Heart right ventricle (tissue), 16 donors: ENCODE measurements at regions not wholly inside any gene's neighbourhood (a gene's known extent, or its start where the extent isn't known, plus 50 kb on each side); places are given as distances from the start of the nearest gene placed in this dataset.

Source experiments
- ATAC-seq, 8 donors: fragments of 200-7000 bp; cut with Tn5 transposase; one replicate each; pipeline ENCODE4 v1.9.1; 2020; ENCODE audit warnings: mild to moderate bottlenecking in 8 of 8, moderate library complexity in 8 of 8, moderate number of reproducible peaks in 1 of 8
- DNase-seq, 2 donors: peaks; one replicate each; pipeline ENCODE4 v3.0.0-alpha.2; 2020
- H3K27ac ChIP-seq, 10 donors: fragments of 200-600 bp; sonication (generic) in 2 of 10; one replicate each; pipeline versions ENCODE4 v1.5.0 to v1.8.0; 2020 to 2022; ENCODE audit warnings: mild to moderate bottlenecking in 3 of 10
- H3K27me3 ChIP-seq, 7 donors: fragments of 200-600 bp; one replicate each; pipeline ENCODE4 v1.8.0; 2021 to 2022; ENCODE audit warnings: mild to moderate bottlenecking in 2 of 7
- H3K36me3 ChIP-seq, 9 donors: fragments of 200-600 bp; sonication (generic) in 1 of 9; one replicate each; pipeline versions ENCODE4 v1.5.0 to v1.8.0; 2020 to 2022; ENCODE audit warnings: mild to moderate bottlenecking in 2 of 9
- H3K4me1 ChIP-seq, 9 donors: fragments of 200-600 bp; sonication (generic) in 1 of 9; one replicate each; pipeline versions ENCODE4 v1.5.0 to v1.8.0; 2020 to 2022; ENCODE audit warnings: mild to moderate bottlenecking in 4 of 9
- H3K4me3 ChIP-seq, 10 donors: fragments of 200-600 bp; sonication (generic) in 2 of 10; one replicate each; pipeline versions ENCODE4 v1.5.0 to v1.8.0; 2020 to 2022; ENCODE audit warnings: mild to moderate bottlenecking in 7 of 10, moderate library complexity in 2 of 10
- H3K9me3 ChIP-seq, 11 donors: fragments of 200-600 bp in 10 of 11; sonication (generic) in 2 of 11; one replicate each; pipeline versions ENCODE4 v1.5.0 to v1.8.0; 2013 to 2022; ENCODE audit warnings: mild to moderate bottlenecking in 2 of 11, control low read depth in 1 of 11, moderate library complexity in 1 of 11
- CTCF ChIP-seq, 9 donors: fragments of 200-600 bp; sonication (generic) in 2 of 9; IDR thresholded peaks; one replicate each; pipeline versions ENCODE4 v1.5.0 to v1.8.0; 2021 to 2022; ENCODE audit warnings: antibody characterized with exemption in 9 of 9, mild to moderate bottlenecking in 5 of 9, moderate library complexity in 1 of 9
- WGBS, 2 donors: extraction: QIAGEN DNeasy Blood & Tissue Kit; methylation state at CpG; one replicate each; pipeline ENCODE4 v1.1.7; 2013; ENCODE audit warnings: inconsistent platforms in 1 of 2; 5-methylcytosine and 5-hydroxymethylcytosine counted together
- intact Hi-C, 10 donors: fragments of 100-400 bp; cut with DNase I; formaldehyde crosslinking; loops; one replicate each; pipeline versions ENCODE4 v1.11.1 to v1.14.2; 2022
- donor health status: Arrhythmogenic right ventricular cardiomyopathy.
- donor health status: ischemic (EF 13 %, LVEDD 7.1; RV severe dilation, severe dysfunction).
- donor health status: healthy with polysubstance abuse.
- donor health status: DM: no; HTN: yes; CAD: no.
- donor health status: DM: no; HTN: no; CAD: no.
- donor health status: ischemic (EF 25% LVEDD 6.9; RV normal size, moderate dysfunction).
- donor health status: ischemic (EF 25% LVEDD 5.7; RV mildly dilated, moderate dysfunction).
- donor health status: healthy.
- donor health status: DM: yes; HTN: yes; CAD: no.
- donor health status: Ischemic cardiomyopathy.
- donor health status: ischemic (EF 35%, LVEDD 5.7; RV mildly dilated, moderate dysfunction).
- donor health status: nonischemic (EF 11% LVEDD 7.7; RV severe dilation, severe dysfunction).
- donor health status: DM: yes; HTN: yes; CAD: no.
- donor health status: PGD.
- donor health status: ischemic (EF 29% LVEDD 5.4; RV normal size, mild dysfunction).
- donor health status: nonischemic (EF 23%, LVEDD 6.1; RV moderate dilation, normal function).

GRCh38 chr5:29853711-29854220 is 1339.7 kb upstream of the CDH6 start:
- no peak for DNase-seq
- Histone ChIP-seq H3K36me3 (no peaks in the 10 kb centered on the region), H3K9me3 (peaks cover 0 to 40% (median 0%) of the 10 kb centered on the region in 11 donors), H3K4me3 (no peak overlapping the region), H3K27me3 (no peaks in the 10 kb centered on the region), H3K4me1 (no peaks in the 10 kb centered on the region), H3K27ac (no peak overlapping the region)
- ATAC-seq: no peak
- no peak for TF ChIP-seq CTCF (IDR thresholded peaks at IDR 0.05)
- intact Hi-C loops: no loop called here
- WGBS, 2 donors: 47 to 50% methylated on average over 2 of the region's 2 CpGs

- Histone ChIP-seq H3K27me3 (no peaks in the 10 kb centered on the region), H3K27ac (no peak overlapping the region), H3K4me1 (no peaks in the 10 kb centered on the region), H3K9me3 (peaks cover 0 to 40% (median 0%) of the 10 kb centered on the region in 11 donors), H3K36me3 (no peaks in the 10 kb centered on the region), H3K4me3 (no peak overlapping the region)
- WGBS, 2 donors: 74 to 81% methylated on average over 2 of the region's 2 CpGs
- DNase-seq (no peak), ATAC-seq (no peak)
- TF ChIP-seq CTCF (IDR thresholded peaks at IDR 0.05): no peak
- intact Hi-C loops: no loop called here
Observed at GRCh38 chr5:29852329-29852728, 1341.2 kb upstream of the CDH6 start.

- no peak for DNase-seq
- intact Hi-C loops: no loop called here
- no peak overlapping the region for H3K27ac ChIP-seq
- no peaks in the 10 kb centered on the region for H3K27me3 ChIP-seq
- H3K4me3 ChIP-seq: no peak overlapping the region
- H3K4me1 ChIP-seq: no peaks in the 10 kb centered on the region
- H3K36me3 ChIP-seq: no peaks in the 10 kb centered on the region
- ATAC-seq: no peak
- WGBS, 2 donors: 93 to 95% methylated on average over 3 of the region's 3 CpGs
- peaks cover 0 to 27% (median 0%) of the 10 kb centered on the region in 11 donors for H3K9me3 ChIP-seq
- no peak for TF ChIP-seq CTCF (IDR thresholded peaks at IDR 0.05)
Observed at GRCh38 chr5:29845206-29845605, 1348.3 kb upstream of the CDH6 start.

GRCh38 chr5:29833394-29833793 is 1360.1 kb upstream of the CDH6 start:
- intact Hi-C loops: no loop called here
- DNase-seq: no peak
- Histone ChIP-seq H3K36me3 (no peaks in the 10 kb centered on the region), H3K9me3 (peaks cover 0 to 23% (median 0%) of the 10 kb centered on the region in 11 donors), H3K27ac (no peak overlapping the region), H3K4me1 (no peaks in the 10 kb centered on the region), H3K4me3 (no peak overlapping the region), H3K27me3 (no peaks in the 10 kb centered on the region)
- no peak for ATAC-seq
- TF ChIP-seq CTCF (IDR thresholded peaks at IDR 0.05): no peak
- WGBS, 2 donors: 19 to 44% methylated on average over 2 of the region's 2 CpGs
